NCI-H2196 treated with DMSO at 0.1 percent for 48 hours (cell line): ENCODE measurements at regions not wholly inside any gene's neighbourhood (a gene's known extent, or its start where the extent isn't known, plus 50 kb on each side); places are given as distances from the start of the nearest gene placed in this dataset.

Source experiments
- DNase-seq: peaks from one replicate; lab custom pipeline; 2025; ENCODE audit not compliant: unreplicated experiment; lab: John Stamatoyannopoulos, UW

- DNase-seq = no peak
Observed at GRCh38 chr10:88195841-88196240, 332.4 kb downstream of the PTEN start.

- no peak for DNase-seq
Observed at GRCh38 chr10:88196291-88196690, 332.9 kb downstream of the PTEN start.

- DNase-seq = no peak
Observed at GRCh38 chr10:88198023-88198422, 334.6 kb downstream of the PTEN start.

- no peak for DNase-seq
Observed at GRCh38 chr10:88200312-88201032, 337.0 kb downstream of the PTEN start.

GRCh38 chr10:88205842-88206446 is 342.5 kb downstream of the PTEN start:
- DNase-seq = no peak

GRCh38 chr10:88207121-88207546 is 343.7 kb downstream of the PTEN start:
- DNase-seq = no peak

GRCh38 chr10:88209231-88209630 is 345.8 kb downstream of the PTEN start:
- DNase-seq = no peak

- no peak for DNase-seq
Observed at GRCh38 chr10:88209837-88210561, 346.6 kb downstream of the PTEN start.

GRCh38 chr10:88211230-88211629 is 347.8 kb downstream of the PTEN start:
- DNase-seq = no peak

GRCh38 chr10:88212069-88212468 is 348.6 kb downstream of the PTEN start:
- DNase-seq = no peak

- DNase-seq = no peak
Observed at GRCh38 chr10:88213065-88213605, 349.7 kb downstream of the PTEN start.

GRCh38 chr10:88216976-88217375 is 353.6 kb downstream of the PTEN start:
- no peak for DNase-seq

GRCh38 chr10:88218362-88218761 is 354.9 kb downstream of the PTEN start:
- no peak for DNase-seq

- DNase-seq = no peak
Observed at GRCh38 chr10:88219753-88220152, 356.3 kb downstream of the PTEN start.

GRCh38 chr10:88221010-88221973 is 357.9 kb downstream of the PTEN start:
- no peak for DNase-seq

GRCh38 chr10:88222881-88223280 is 359.5 kb downstream of the PTEN start:
- no peak for DNase-seq
